ENCODE measurements at regions not wholly inside any gene's neighbourhood (a gene's known extent, or its start where the extent isn't known, plus 50 kb on each side); places are given as distances from the start of the nearest gene placed in this dataset.

- DNase-seq (ENCODE audit: low spot score): no peak
Observed at GRCh38 chr7:31175672-31176071, 123.6 kb downstream of the ADCYAP1R1 start.

- no peak for DNase-seq (ENCODE audit: low spot score)
Observed at GRCh38 chr7:31171984-31172383, 119.9 kb downstream of the ADCYAP1R1 start.

- DNase-seq (ENCODE audit: low spot score): no peak
Observed at GRCh38 chr7:31171216-31171785, 119.2 kb downstream of the ADCYAP1R1 start.

Measured in left forelimb (tissue), 1 donor.